ENCODE measurements at regions not wholly inside any gene's neighbourhood (a gene's known extent, or its start where the extent isn't known, plus 50 kb on each side); places are given as distances from the start of the nearest gene placed in this dataset.

DNA sequence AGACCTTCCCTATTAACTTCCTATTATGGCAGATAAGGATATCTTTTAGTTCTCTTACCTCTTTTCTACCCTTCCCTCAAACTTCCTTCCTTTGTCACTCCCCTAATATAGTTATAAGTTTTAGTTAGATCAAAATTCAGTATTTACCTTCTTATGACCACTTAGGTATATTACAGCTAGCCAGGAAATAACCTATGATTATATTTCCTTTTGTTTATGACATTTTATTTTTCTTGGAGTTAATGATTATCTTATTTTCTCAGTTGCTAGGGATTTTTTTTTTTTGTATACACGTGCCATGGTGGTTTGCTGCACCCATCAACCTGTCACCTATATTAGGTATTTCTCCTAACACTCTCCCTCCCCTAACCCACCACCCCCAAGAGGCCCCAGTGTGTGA, 88.2 kb upstream of the ZBED5 start:
- no peak for TF ChIP-seq EZH2phosphoT487 (IDR thresholded peaks at IDR 0.05; ENCODE audit: borderline replicate concordance, low read depth, low read length)
- TF ChIP-seq, protein P1, sequence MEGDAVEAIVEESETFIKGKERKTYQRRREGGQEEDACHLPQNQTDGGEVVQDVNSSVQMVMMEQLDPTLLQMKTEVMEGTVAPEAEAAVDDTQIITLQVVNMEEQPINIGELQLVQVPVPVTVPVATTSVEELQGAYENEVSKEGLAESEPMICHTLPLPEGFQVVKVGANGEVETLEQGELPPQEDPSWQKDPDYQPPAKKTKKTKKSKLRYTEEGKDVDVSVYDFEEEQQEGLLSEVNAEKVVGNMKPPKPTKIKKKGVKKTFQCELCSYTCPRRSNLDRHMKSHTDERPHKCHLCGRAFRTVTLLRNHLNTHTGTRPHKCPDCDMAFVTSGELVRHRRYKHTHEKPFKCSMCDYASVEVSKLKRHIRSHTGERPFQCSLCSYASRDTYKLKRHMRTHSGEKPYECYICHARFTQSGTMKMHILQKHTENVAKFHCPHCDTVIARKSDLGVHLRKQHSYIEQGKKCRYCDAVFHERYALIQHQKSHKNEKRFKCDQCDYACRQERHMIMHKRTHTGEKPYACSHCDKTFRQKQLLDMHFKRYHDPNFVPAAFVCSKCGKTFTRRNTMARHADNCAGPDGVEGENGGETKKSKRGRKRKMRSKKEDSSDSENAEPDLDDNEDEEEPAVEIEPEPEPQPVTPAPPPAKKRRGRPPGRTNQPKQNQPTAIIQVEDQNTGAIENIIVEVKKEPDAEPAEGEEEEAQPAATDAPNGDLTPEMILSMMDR (conservative IDR thresholded peaks at IDR 0.05; ENCODE audit: low read length), result no peak
- no peak overlapping the region for H2AFZ ChIP-seq (ENCODE audit: low read length)
- POLR2A ChIA-PET, result no interaction called here

DNA sequence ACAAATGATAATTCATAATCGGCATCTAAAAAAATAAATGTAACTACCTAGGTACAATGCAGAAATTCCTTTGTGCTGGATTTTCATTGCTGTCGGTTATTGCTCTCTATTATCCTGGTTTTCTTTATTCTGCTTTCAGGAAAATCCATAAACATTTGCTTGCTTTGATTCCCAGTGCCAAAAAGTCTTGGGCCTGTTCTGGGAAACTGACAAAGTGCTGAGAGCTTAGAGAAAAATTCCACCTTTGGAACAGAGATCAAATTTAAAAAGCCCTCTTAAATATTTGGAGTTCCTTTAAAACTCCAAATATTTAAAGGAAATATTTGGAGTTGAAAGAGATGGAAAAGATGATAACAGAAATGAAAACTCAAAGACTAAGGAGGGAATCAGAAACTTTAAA, 87.3 kb upstream of the ZBED5 start:
- no peak overlapping the region for H2AFZ ChIP-seq (ENCODE audit: low read length)
- H3K9me2 ChIP-seq (ENCODE audit: insufficient read depth, low read length), result no peaks in the 10 kb centered on the region
- H3K27ac ChIP-seq (ENCODE audit: low read depth, low read length, poor library complexity, severe bottlenecking), result no peak overlapping the region
- H3K4me3 ChIP-seq (ENCODE audit: low read depth, low read length, poor library complexity, severe bottlenecking), result no peak overlapping the region
- H3K9me3 ChIP-seq (ENCODE audit: low read length), result no peaks in the 10 kb centered on the region
- TF ChIP-seq EZH2phosphoT487 (IDR thresholded peaks at IDR 0.05; ENCODE audit: borderline replicate concordance, low read depth, low read length), result no peak
- TF ChIP-seq, protein P1 (conservative IDR thresholded peaks at IDR 0.05; ENCODE audit: low read length), result no peak
- no peak for DNase-seq (ENCODE audit: low spot score)
- CTCF ChIA-PET (ENCODE audit: unreplicated experiment), result no interaction called here
- H3K4me2 ChIP-seq (ENCODE audit: low read length), result no peak overlapping the region
- no TSS peak for BruUV-seq (replicated peaks)
- no peaks in the 10 kb centered on the region for H3K79me2 ChIP-seq (ENCODE audit: insufficient read depth, low read depth, low read length)
- H3K4me1 ChIP-seq (ENCODE audit: insufficient read depth, low read length, poor library complexity, severe bottlenecking), result no peaks in the 10 kb centered on the region
- POLR2A ChIA-PET, result no interaction called here
- no peaks in the 10 kb centered on the region for H3K36me3 ChIP-seq (ENCODE audit: insufficient read depth, low read length)
- H4K20me1 ChIP-seq (ENCODE audit: insufficient read depth, low read length), result no peaks in the 10 kb centered on the region
- intact Hi-C loops (cut with micrococcal nuclease; ENCODE audit: unreplicated experiment), result no loop called here

More for the DNA sequence above, 88.2 kb upstream of the ZBED5 start:
- H3K4me3 ChIP-seq (ENCODE audit: low read depth, low read length, poor library complexity, severe bottlenecking), result no peak overlapping the region
- CTCF ChIA-PET (ENCODE audit: unreplicated experiment), result no interaction called here
- H3K4me1 ChIP-seq (ENCODE audit: insufficient read depth, low read length, poor library complexity, severe bottlenecking), result no peaks in the 10 kb centered on the region
- H3K9me3 ChIP-seq (ENCODE audit: low read length), result no peaks in the 10 kb centered on the region
- no peaks in the 10 kb centered on the region for H4K20me1 ChIP-seq (ENCODE audit: insufficient read depth, low read length)
- no peaks in the 10 kb centered on the region for H3K79me2 ChIP-seq (ENCODE audit: insufficient read depth, low read depth, low read length)
- no TSS peak for BruUV-seq (replicated peaks)
- DNase-seq (ENCODE audit: low spot score), result no peak
- H3K27ac ChIP-seq (ENCODE audit: low read depth, low read length, poor library complexity, severe bottlenecking), result no peak overlapping the region
- no peak overlapping the region for H3K4me2 ChIP-seq (ENCODE audit: low read length)
- H3K36me3 ChIP-seq (ENCODE audit: insufficient read depth, low read length), result no peaks in the 10 kb centered on the region
- intact Hi-C loops (cut with micrococcal nuclease; ENCODE audit: unreplicated experiment), result no loop called here
- no peaks in the 10 kb centered on the region for H3K9me2 ChIP-seq (ENCODE audit: insufficient read depth, low read length)

DNA sequence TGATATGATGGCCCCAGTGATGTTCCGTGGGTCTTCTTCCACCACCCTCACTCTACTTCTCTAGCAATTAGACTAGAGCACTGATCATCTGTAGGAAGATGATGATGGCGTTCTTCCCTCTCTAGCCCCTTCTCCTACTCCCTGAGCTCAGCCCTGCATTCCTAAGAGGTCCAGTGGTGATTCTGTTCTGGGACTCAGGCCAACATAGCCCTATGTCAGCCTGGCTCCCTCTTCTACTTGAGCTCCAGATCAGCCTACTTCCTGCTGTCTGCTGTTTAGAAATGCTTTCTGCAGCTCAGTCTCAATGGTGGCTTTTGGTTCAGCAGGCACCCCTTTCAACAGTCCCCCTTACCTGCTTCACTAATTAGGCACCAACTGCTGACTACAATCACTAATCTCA, 86.1 kb upstream of the ZBED5 start:
- Histone ChIP-seq H3K79me2 (ENCODE audit: insufficient read depth, low read depth, low read length) (no peaks in the 10 kb centered on the region), H3K4me2 (ENCODE audit: low read length) (no peak overlapping the region), H3K4me1 (ENCODE audit: insufficient read depth, low read length, poor library complexity, severe bottlenecking) (no peaks in the 10 kb centered on the region), H2AFZ (ENCODE audit: low read length) (no peak overlapping the region), H4K20me1 (ENCODE audit: insufficient read depth, low read length) (no peaks in the 10 kb centered on the region), H3K27ac (ENCODE audit: low read depth, low read length, poor library complexity, severe bottlenecking) (no peak overlapping the region), H3K9me3 (ENCODE audit: low read length) (no peaks in the 10 kb centered on the region), H3K4me3 (ENCODE audit: low read depth, low read length, poor library complexity, severe bottlenecking) (no peak overlapping the region), H3K36me3 (ENCODE audit: insufficient read depth, low read length) (no peaks in the 10 kb centered on the region), H3K9me2 (ENCODE audit: insufficient read depth, low read length) (no peaks in the 10 kb centered on the region)
- ChIA-PET POLR2A (interaction anchor here (1.4 kb wide), 1 partner anchor 9 kb away, joined by 3 read pairs; no protein-coding TSS in a partner anchor), CTCF (ENCODE audit: unreplicated experiment) (interaction anchor here (1.0 kb wide), 1 partner anchor 10 kb away, joined by 3 read pairs; no protein-coding TSS in a partner anchor)
- BruUV-seq (replicated peaks), result no TSS peak
- TF ChIP-seq, protein P1 (conservative IDR thresholded peaks at IDR 0.05; ENCODE audit: low read length), result no peak
- no peak for TF ChIP-seq EZH2phosphoT487 (IDR thresholded peaks at IDR 0.05; ENCODE audit: borderline replicate concordance, low read depth, low read length)
- no peak for DNase-seq (ENCODE audit: low spot score)
- intact Hi-C loops (cut with micrococcal nuclease; ENCODE audit: unreplicated experiment), result no loop called here

All from OCI-LY7 (cell line).